K562 (cell line): ENCODE measurements at regions not wholly inside any gene's neighbourhood (a gene's known extent, or its start where the extent isn't known, plus 50 kb on each side); places are given as distances from the start of the nearest gene placed in this dataset.

ENCODE experiments used
- CBX3 ChIP-seq, 2 experiments: IDR thresholded peaks; 1 replicate in 1 of 2; 2 replicates in 1 of 2; pipeline ENCODE4 v1.6.1; 2012; ENCODE audit warnings: inconsistent platforms in 2 of 2, low read length in 2 of 2, borderline replicate concordance in 1 of 2, control low read depth in 1 of 2
- CREB1 ChIP-seq, 2 experiments: sonication (generic) in 1 of 2; formaldehyde crosslinking in 1 of 2; IDR thresholded peaks; 2 replicates each; pipeline versions ENCODE4 v1.6.1 to v1.8.0; 2012 to 2022; ENCODE audit warnings: inconsistent platforms in 1 of 2, mild to moderate bottlenecking in 1 of 2, missing genetic modification reagents in 1 of 2, moderate library complexity in 1 of 2
- KLF16 ChIP-seq: IDR thresholded peaks from 2 replicates; pipeline ENCODE4 v1.6.1; 2016; ENCODE audit warnings: antibody characterized with exemption
- MCM7 ChIP-seq, 2 experiments: fragments of 450-650 bp; IDR thresholded peaks; 2 replicates each; pipeline ENCODE4 v1.6.1; 2016 to 2018
- SREBF2 ChIP-seq: sonication (generic); formaldehyde crosslinking; IDR thresholded peaks from 2 replicates; pipeline ENCODE4 v1.4.0; 2020; ENCODE audit warnings: mild to moderate bottlenecking, missing genetic modification reagents
- ZBTB40 ChIP-seq, 2 experiments: fragments of 450-650 bp in 1 of 2; sonication (generic) in 1 of 2; formaldehyde crosslinking in 1 of 2; IDR thresholded peaks; 2 replicates each; pipeline versions ENCODE4 v1.7.1 to v1.9.0; 2016 to 2022; ENCODE audit warnings: inconsistent platforms in 1 of 2, mild to moderate bottlenecking in 1 of 2, missing genetic modification reagents in 1 of 2
- ZBTB49 ChIP-seq: sonication (generic); formaldehyde crosslinking; IDR thresholded peaks from 2 replicates; pipeline ENCODE4 v1.8.0; 2022; ENCODE audit warnings: missing genetic modification reagents, mild to moderate bottlenecking, borderline replicate concordance
- ZNF436 ChIP-seq: fragments of 250-450, 450-650 bp; sonication (Bioruptor Pico); formaldehyde crosslinking; IDR thresholded peaks from 2 replicates; pipeline ENCODE4 v1.7.0; 2020; ENCODE audit warnings: mild to moderate bottlenecking
- ZNF444 ChIP-seq: fragments of 250-450 bp; sonication (Bioruptor Pico); IDR thresholded peaks from 2 replicates; pipeline ENCODE4 v1.4.0; 2020; ENCODE audit warnings: mild to moderate bottlenecking, moderate library complexity
- ZNF592 ChIP-seq: fragments of 450-650 bp; IDR thresholded peaks from 2 replicates; pipeline ENCODE4 v1.6.1; 2017; ENCODE audit warnings: antibody characterized with exemption, mild to moderate bottlenecking
- ZNF79 ChIP-seq: fragments of 250-450 bp; sonication (Bioruptor Pico); IDR thresholded peaks from 2 replicates; pipeline ENCODE4 v1.4.0; 2020; ENCODE audit warnings: low read depth, mild to moderate bottlenecking, moderate library complexity

GRCh38 chr11:43547889-43548381 lies 132.6 kb upstream of the HSD17B12 start (continued):
- TF ChIP-seq ZBTB49 (CRISPR knock-in tag) = no peak
- TF ChIP-seq CBX3 (IDR thresholded peaks at IDR 0.05; ENCODE audit: borderline replicate concordance in 1 of 2, low read length in 2 of 2) = peak in 1 of 2 experiments; percentile 22; a peak in 1 of 3 replicates
- no peak for TF ChIP-seq ZNF592
- TF ChIP-seq ZNF444 (CRISPR knock-in tag) = no peak
- no peak for TF ChIP-seq ZBTB40 (IDR thresholded peaks at IDR 0.05)
- TF ChIP-seq ZBTB40 (CRISPR knock-in tag; IDR thresholded peaks at IDR 0.05) = peak; percentile 52; the same call in 1 of the 2 replicates
- TF ChIP-seq ZNF436 = no peak
- TF ChIP-seq KLF16 = no peak
- TF ChIP-seq ZNF79 (CRISPR knock-in tag) = no peak
- no peak for TF ChIP-seq SREBF2
- TF ChIP-seq MCM7 (IDR thresholded peaks at IDR 0.05) = no peak
- no peak for TF ChIP-seq CREB1 (IDR thresholded peaks at IDR 0.05)
- TF ChIP-seq CREB1 (CRISPR knock-in tag; IDR thresholded peaks at IDR 0.05) = peak; percentile 65
